Prostate gland (tissue), 2 donors: ENCODE measurements at regions not wholly inside any gene's neighbourhood (a gene's known extent, or its start where the extent isn't known, plus 50 kb on each side); places are given as distances from the start of the nearest gene placed in this dataset.

Experiments used
- POLR2A ChIP-seq: fragments of 450-650 bp; IDR thresholded peaks from one replicate; pipeline ENCODE4 v1.6.1; 2016; ENCODE audit warnings: antibody characterized with exemption, mild to moderate bottlenecking
- TF ChIP-seq, protein P1 (sequence below), 4 experiments: fragments of 200-600 bp in 2 of 4; fragments of 450-650 bp in 2 of 4; sonication (generic) in 2 of 4; IDR thresholded peaks; 1 replicate in 3 of 4; 2 replicates in 1 of 4; pipeline ENCODE4 v1.5.1; 2016 to 2019; ENCODE audit warnings: antibody characterized with exemption in 4 of 4, mild to moderate bottlenecking in 2 of 4, moderate library complexity in 2 of 4

DNA sequence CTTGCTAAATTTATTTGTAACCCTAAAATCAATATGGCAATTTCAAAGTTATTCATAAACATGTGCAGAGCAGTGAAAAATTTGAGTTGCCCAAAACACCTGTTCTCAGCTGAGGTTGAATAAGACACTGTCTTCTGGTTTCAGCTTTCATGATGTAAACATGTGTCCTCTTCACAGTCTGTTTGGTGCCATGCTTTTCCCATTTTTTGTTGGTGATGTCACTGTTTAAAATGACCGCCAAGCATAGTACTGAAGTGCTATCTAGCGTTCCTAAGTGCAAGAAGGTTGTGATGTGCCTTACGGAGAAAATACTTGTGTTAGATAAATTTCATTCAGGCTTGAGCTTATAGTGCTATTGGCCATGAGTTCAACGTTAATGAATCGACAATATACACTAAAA lies 580.8 kb downstream of the ACTL7B start:
- TF ChIP-seq, protein P1, sequence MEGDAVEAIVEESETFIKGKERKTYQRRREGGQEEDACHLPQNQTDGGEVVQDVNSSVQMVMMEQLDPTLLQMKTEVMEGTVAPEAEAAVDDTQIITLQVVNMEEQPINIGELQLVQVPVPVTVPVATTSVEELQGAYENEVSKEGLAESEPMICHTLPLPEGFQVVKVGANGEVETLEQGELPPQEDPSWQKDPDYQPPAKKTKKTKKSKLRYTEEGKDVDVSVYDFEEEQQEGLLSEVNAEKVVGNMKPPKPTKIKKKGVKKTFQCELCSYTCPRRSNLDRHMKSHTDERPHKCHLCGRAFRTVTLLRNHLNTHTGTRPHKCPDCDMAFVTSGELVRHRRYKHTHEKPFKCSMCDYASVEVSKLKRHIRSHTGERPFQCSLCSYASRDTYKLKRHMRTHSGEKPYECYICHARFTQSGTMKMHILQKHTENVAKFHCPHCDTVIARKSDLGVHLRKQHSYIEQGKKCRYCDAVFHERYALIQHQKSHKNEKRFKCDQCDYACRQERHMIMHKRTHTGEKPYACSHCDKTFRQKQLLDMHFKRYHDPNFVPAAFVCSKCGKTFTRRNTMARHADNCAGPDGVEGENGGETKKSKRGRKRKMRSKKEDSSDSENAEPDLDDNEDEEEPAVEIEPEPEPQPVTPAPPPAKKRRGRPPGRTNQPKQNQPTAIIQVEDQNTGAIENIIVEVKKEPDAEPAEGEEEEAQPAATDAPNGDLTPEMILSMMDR (IDR thresholded peaks at IDR 0.05): no peak
- no peak for TF ChIP-seq POLR2A
